OCI-LY3 (cell line): ENCODE measurements at regions not wholly inside any gene's neighbourhood (a gene's known extent, or its start where the extent isn't known, plus 50 kb on each side); places are given as distances from the start of the nearest gene placed in this dataset.

Experiments
- H2AFZ ChIP-seq: fragments of 200-600, 300-600 bp; shearing (Covaris generic); 2 replicates; pipeline ENCODE4 v1.6.0; 2014; ENCODE audit warnings: antibody characterized with exemption, low read depth, low read length
- H3K27ac ChIP-seq: fragments of 200-600, 300-600 bp; sonication (generic); 2 replicates; pipeline ENCODE4 v1.5.1; 2014; ENCODE audit warnings: mild to moderate bottlenecking, low read length, moderate library complexity, mixed read lengths
- H3K27me3 ChIP-seq: fragments of 200-600, 300-600 bp; sonication (generic); 2 replicates; pipeline ENCODE4 v1.6.1; 2014; ENCODE audit warnings: low read depth, low read length, mixed read lengths
- H3K36me3 ChIP-seq: fragments of 200-600, 300-600 bp; sonication (generic); replicated peaks from 2 replicates; pipeline ENCODE3; 2014; ENCODE audit warnings: low read depth, low read length, mixed read lengths
- H3K4me1 ChIP-seq: fragments of 300-600, 200-600 bp; sonication (generic); 2 replicates; pipeline ENCODE4 v1.6.1; 2014; ENCODE audit warnings: low read length, mixed read lengths
- H3K4me2 ChIP-seq: fragments of 200-600, 300-600 bp; sonication (generic); 2 replicates; pipeline ENCODE4 v1.6.1; 2014; ENCODE audit warnings: low read length, mixed read lengths
- H3K4me3 ChIP-seq: fragments of 300-600, 200-600 bp; sonication (generic); 2 replicates; pipeline ENCODE4 v1.5.1; 2014; ENCODE audit warnings: antibody characterized with exemption, mild to moderate bottlenecking, low read length, moderate library complexity
- H3K79me2 ChIP-seq: fragments of 300-600, 200-600 bp; shearing (Covaris generic); 2 replicates; pipeline ENCODE4 v1.6.1; 2014; ENCODE audit warnings: mild to moderate bottlenecking, low read length, mixed read lengths
- H3K9ac ChIP-seq: fragments of 300-600, 200-600 bp; shearing (Covaris generic); 2 replicates; pipeline ENCODE4 v1.6.0; 2014; ENCODE audit warnings: mild to moderate bottlenecking, low read length, moderate library complexity
- H3K9me3 ChIP-seq: fragments of 200-600, 300-600 bp; shearing (Covaris generic); 2 replicates; pipeline ENCODE4 v1.6.1; 2014; ENCODE audit warnings: low read length, mixed read lengths; ENCODE audit not compliant: insufficient read depth
- H4K20me1 ChIP-seq: fragments of 200-600, 300-600 bp; sonication (generic); 2 replicates; pipeline ENCODE4 v1.6.1; 2016; ENCODE audit warnings: low read length, mixed read lengths; ENCODE audit not compliant: insufficient read depth
- EZH2phosphoT487 ChIP-seq: fragments of 200-600 bp; shearing (Covaris generic); IDR thresholded peaks from 2 replicates; pipeline ENCODE4 v1.6.1; 2018; ENCODE audit warnings: antibody characterized with exemption, mixed run types, low read depth
- TF ChIP-seq, protein P1 (sequence below): fragments of 200-600, 300-600 bp; sonication (generic); IDR thresholded peaks from 2 replicates; pipeline ENCODE4 v1.5.1; 2014; ENCODE audit warnings: antibody characterized with exemption, low read length, low read depth

GRCh38 chr2:237257471-237257951 lies 156.5 kb downstream of the COL6A3 start:
- H2AFZ ChIP-seq = no peak overlapping the region
- H3K36me3 ChIP-seq = no peaks in the 10 kb centered on the region
- no peak overlapping the region for H3K9ac ChIP-seq
- no peak overlapping the region for H3K4me2 ChIP-seq
- TF ChIP-seq EZH2phosphoT487 = no peak
- TF ChIP-seq, protein P1, sequence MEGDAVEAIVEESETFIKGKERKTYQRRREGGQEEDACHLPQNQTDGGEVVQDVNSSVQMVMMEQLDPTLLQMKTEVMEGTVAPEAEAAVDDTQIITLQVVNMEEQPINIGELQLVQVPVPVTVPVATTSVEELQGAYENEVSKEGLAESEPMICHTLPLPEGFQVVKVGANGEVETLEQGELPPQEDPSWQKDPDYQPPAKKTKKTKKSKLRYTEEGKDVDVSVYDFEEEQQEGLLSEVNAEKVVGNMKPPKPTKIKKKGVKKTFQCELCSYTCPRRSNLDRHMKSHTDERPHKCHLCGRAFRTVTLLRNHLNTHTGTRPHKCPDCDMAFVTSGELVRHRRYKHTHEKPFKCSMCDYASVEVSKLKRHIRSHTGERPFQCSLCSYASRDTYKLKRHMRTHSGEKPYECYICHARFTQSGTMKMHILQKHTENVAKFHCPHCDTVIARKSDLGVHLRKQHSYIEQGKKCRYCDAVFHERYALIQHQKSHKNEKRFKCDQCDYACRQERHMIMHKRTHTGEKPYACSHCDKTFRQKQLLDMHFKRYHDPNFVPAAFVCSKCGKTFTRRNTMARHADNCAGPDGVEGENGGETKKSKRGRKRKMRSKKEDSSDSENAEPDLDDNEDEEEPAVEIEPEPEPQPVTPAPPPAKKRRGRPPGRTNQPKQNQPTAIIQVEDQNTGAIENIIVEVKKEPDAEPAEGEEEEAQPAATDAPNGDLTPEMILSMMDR = no peak
- H4K20me1 ChIP-seq = no peaks in the 10 kb centered on the region
- no peak overlapping the region for H3K27ac ChIP-seq
- H3K79me2 ChIP-seq = no peaks in the 10 kb centered on the region
- no peaks in the 10 kb centered on the region for H3K27me3 ChIP-seq
- no peaks in the 10 kb centered on the region for H3K9me3 ChIP-seq
- H3K4me3 ChIP-seq = no peak overlapping the region
- no peaks in the 10 kb centered on the region for H3K4me1 ChIP-seq

- TF ChIP-seq EZH2phosphoT487 = no peak
- TF ChIP-seq, protein P1 = no peak
- H3K9ac ChIP-seq = no peak overlapping the region
Observed at GRCh38 chr2:237258116-237258515, 155.8 kb downstream of the COL6A3 start.

GRCh38 chr2:237258615-237259014 lies 155.3 kb downstream of the COL6A3 start:
- no peaks in the 10 kb centered on the region for H4K20me1 ChIP-seq
- no peak overlapping the region for H3K4me2 ChIP-seq
- no peaks in the 10 kb centered on the region for H3K4me1 ChIP-seq
- no peak overlapping the region for H3K9ac ChIP-seq
- no peak overlapping the region for H3K4me3 ChIP-seq
- H3K27me3 ChIP-seq = no peaks in the 10 kb centered on the region
- H3K79me2 ChIP-seq = no peaks in the 10 kb centered on the region
- no peaks in the 10 kb centered on the region for H3K9me3 ChIP-seq
- H3K36me3 ChIP-seq = no peaks in the 10 kb centered on the region
- H2AFZ ChIP-seq = no peak overlapping the region
- H3K27ac ChIP-seq = no peak overlapping the region
- no peak for TF ChIP-seq EZH2phosphoT487
- TF ChIP-seq, protein P1 = no peak

More at GRCh38 chr2:237258116-237258515, 155.8 kb downstream of the COL6A3 start:
- H3K9me3 ChIP-seq = no peaks in the 10 kb centered on the region
- H3K79me2 ChIP-seq = no peaks in the 10 kb centered on the region
- no peak overlapping the region for H3K4me3 ChIP-seq
- H3K27ac ChIP-seq = no peak overlapping the region
- no peaks in the 10 kb centered on the region for H3K36me3 ChIP-seq
- H3K27me3 ChIP-seq = no peaks in the 10 kb centered on the region
- no peak overlapping the region for H3K4me2 ChIP-seq
- H2AFZ ChIP-seq = no peak overlapping the region
- no peaks in the 10 kb centered on the region for H3K4me1 ChIP-seq
- H4K20me1 ChIP-seq = no peaks in the 10 kb centered on the region

DNA sequence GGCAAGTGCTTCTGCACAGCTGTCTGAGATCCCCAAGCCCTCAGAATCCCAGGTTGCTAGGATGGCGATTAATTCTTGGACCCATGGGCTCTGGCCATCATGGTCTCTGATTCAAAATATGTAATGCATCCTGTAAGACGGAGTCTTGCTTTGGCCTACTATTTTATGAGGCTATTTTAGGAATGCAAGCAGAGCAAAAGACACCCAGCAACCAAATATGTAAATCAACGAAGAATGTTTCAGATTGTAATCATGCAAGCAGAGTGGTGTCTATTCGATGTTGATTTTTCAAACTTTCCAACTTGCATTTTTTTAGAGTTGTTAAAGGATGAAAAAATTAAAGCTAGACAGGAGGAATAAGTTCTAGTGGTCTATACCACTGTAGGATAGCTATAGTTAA lies 154.8 kb downstream of the COL6A3 start:
- Histone ChIP-seq H3K27me3 (no peaks in the 10 kb centered on the region), H3K4me2 (no peak overlapping the region), H3K79me2 (no peaks in the 10 kb centered on the region), H3K4me3 (no peak overlapping the region), H3K36me3 (no peaks in the 10 kb centered on the region), H3K9ac (no peak overlapping the region), H3K9me3 (no peaks in the 10 kb centered on the region), H4K20me1 (no peaks in the 10 kb centered on the region), H2AFZ (no peak overlapping the region), H3K27ac (no peak overlapping the region), H3K4me1 (no peaks in the 10 kb centered on the region)
- no peak for TF ChIP-seq EZH2phosphoT487
- TF ChIP-seq, protein P1 = no peak
